GM12872 (cell line): ENCODE measurements at regions not wholly inside any gene's neighbourhood (a gene's known extent, or its start where the extent isn't known, plus 50 kb on each side); places are given as distances from the start of the nearest gene placed in this dataset.

ENCODE experiments used
- TF ChIP-seq, protein P1 (sequence below): IDR thresholded peaks from 3 replicates; pipeline ENCODE4 v1.5.1; 2011; ENCODE audit warnings: low read depth, mild to moderate bottlenecking, low read length, moderate library complexity; ENCODE audit not compliant: insufficient read depth

DNA sequence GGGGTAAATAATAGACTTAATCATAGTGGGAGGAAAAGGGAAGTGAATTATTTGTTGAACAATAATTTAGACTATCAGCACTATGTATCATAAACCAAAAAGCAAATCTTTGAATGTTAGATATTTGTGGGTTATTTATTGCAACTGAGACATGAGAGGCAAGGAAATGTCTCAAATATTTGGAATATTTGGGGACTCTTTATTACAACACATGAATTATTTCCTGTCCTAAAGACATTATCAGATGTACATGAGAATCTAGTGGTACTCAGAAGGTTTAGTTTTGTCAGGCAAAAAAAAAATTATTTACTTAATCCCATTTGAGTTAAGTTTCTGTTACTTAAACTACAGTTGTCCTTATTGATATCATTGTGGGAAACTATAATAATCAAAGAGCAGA lies 91.1 kb downstream of the TLR4 start:
- TF ChIP-seq, protein P1, sequence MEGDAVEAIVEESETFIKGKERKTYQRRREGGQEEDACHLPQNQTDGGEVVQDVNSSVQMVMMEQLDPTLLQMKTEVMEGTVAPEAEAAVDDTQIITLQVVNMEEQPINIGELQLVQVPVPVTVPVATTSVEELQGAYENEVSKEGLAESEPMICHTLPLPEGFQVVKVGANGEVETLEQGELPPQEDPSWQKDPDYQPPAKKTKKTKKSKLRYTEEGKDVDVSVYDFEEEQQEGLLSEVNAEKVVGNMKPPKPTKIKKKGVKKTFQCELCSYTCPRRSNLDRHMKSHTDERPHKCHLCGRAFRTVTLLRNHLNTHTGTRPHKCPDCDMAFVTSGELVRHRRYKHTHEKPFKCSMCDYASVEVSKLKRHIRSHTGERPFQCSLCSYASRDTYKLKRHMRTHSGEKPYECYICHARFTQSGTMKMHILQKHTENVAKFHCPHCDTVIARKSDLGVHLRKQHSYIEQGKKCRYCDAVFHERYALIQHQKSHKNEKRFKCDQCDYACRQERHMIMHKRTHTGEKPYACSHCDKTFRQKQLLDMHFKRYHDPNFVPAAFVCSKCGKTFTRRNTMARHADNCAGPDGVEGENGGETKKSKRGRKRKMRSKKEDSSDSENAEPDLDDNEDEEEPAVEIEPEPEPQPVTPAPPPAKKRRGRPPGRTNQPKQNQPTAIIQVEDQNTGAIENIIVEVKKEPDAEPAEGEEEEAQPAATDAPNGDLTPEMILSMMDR = no peak

GRCh38 chr9:117796681-117797080 lies 92.5 kb downstream of the TLR4 start:
- TF ChIP-seq, protein P1 = no peak

DNA sequence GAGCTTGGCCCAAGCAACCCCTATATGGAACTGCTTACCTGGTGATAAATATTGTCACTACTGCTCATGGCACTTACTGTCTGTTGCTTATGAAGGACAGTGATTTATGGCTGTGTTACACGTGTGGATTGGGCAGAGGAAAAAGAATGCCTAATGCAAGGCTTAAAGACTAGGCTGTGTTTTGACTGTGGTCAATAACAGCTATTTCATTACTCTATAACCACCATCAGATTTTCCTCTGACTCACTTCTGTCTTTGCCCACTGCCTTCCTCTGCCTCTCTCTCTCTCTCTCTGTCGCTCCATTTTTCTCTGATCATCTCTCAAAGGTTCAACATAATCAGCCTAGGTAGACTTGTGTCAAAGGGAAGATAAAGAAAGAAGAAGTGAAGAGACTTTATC lies 96.2 kb downstream of the TLR4 start:
- TF ChIP-seq, protein P1 = no peak

DNA sequence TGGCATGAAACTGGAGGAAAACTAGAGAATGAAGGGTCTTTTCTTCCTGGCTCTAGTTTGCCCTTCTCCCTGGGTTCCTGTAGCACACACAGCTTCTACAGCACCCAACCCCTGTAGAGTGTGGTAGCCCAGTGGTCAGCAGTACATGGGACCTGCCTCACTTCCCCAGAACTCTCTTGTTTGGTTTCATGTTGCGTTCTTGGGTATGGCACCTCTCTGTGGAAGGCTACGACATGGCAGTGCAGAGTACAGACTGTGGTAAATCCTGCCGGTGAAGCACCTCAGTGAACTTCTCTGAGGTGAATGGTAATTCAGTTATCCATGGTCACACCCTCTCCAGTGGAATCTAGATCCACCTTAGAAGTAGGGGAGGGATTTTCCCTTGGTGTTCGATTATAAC lies 105.5 kb downstream of the TLR4 start:
- TF ChIP-seq, protein P1 = no peak

- TF ChIP-seq, protein P1 = no peak
Measured at GRCh38 chr9:117815315-117815714, 111.1 kb downstream of the TLR4 start.

GRCh38 chr9:117815948-117816347 lies 111.7 kb downstream of the TLR4 start:
- TF ChIP-seq, protein P1 = no peak

DNA sequence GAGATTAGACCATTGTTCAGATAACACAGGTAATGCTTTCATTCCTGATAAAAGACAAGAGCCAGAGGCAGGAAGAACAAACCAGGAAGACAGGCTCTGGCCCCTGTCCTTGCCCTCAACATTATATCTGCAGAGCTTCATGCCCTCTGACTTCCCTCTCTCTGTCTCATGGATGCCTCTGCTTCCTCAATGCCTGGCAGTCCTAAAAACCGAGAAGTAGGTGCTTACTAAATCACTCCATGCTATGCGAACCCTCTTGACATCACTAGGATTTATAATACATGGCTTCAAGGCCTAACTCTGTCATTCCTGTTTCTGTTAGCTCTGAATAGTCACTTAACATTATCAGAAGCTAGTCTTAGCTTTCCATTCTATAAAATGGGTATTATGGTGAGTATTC lies 117.8 kb downstream of the TLR4 start:
- TF ChIP-seq, protein P1 = no peak

- TF ChIP-seq, protein P1 = no peak
Measured at GRCh38 chr9:117823576-117823975, 119.4 kb downstream of the TLR4 start.
